Stimulated activated naive CD8-positive, alpha-beta T cell treated with anti-CD3 and anti-CD28 coated beads, Interleukin-15, Interleukin-2, amounts not matched to agents 100 ng/mL and 50 ng/mL, for 24 hours (primary cell): ENCODE measurements at regions not wholly inside any gene's neighbourhood (a gene's known extent, or its start where the extent isn't known, plus 50 kb on each side); places are given as distances from the start of the nearest gene placed in this dataset.

ENCODE experiments used
- H3K27ac Mint-ChIP-seq: one replicate; pipeline ENCODE4 v1.8.0; 2021; ENCODE audit warnings: mild to moderate bottlenecking, mixed read lengths
- H3K27me3 Mint-ChIP-seq: one replicate; pipeline ENCODE4 v1.8.0; 2021; ENCODE audit warnings: mixed read lengths
- H3K36me3 Mint-ChIP-seq: one replicate; pipeline ENCODE4 v1.8.0; 2021; ENCODE audit warnings: low read depth, mixed read lengths
- H3K4me1 Mint-ChIP-seq: one replicate; pipeline ENCODE4 v1.8.0; 2021; ENCODE audit warnings: low read depth, mixed read lengths
- H3K4me3 Mint-ChIP-seq: one replicate; pipeline ENCODE4 v1.8.0; 2021; ENCODE audit warnings: mild to moderate bottlenecking, mixed read lengths
- H3K9me3 Mint-ChIP-seq: one replicate; pipeline ENCODE4 v1.8.0; 2021; ENCODE audit warnings: mixed read lengths

- Mint-ChIP-seq H3K4me3 (no peak overlapping the region), H3K27ac (no peak overlapping the region), H3K27me3 (no peaks in the 10 kb centered on the region), H3K4me1 (no peaks in the 10 kb centered on the region), H3K9me3 (no peaks in the 10 kb centered on the region), H3K36me3 (no peaks in the 10 kb centered on the region)
Measured at GRCh38 chr2:129231924-129232323, 747.5 kb upstream of the RAB6C start.

DNA sequence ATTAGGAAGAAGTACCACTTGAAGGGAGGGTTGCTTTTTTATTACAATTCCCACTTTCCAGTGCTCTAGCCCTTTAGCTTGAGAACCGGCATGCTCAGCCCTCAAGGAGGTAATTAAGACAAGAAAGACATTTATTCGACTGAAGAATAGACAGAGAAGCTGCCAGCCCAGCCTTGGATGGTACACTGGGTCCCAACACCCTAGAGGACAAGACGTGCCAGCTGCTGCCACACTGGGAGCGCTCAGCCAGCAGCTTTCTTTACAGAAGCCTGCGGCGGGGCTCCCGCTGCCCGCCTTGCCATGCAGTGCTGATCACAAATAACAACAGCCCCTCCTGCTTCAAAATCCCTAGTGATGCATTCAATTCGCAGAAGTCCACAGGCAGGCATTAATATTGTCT, 746.3 kb upstream of the RAB6C start:
- H3K27me3 Mint-ChIP-seq = no peaks in the 10 kb centered on the region
- no peak overlapping the region for H3K27ac Mint-ChIP-seq
- H3K4me1 Mint-ChIP-seq = no peaks in the 10 kb centered on the region
- H3K36me3 Mint-ChIP-seq = no peaks in the 10 kb centered on the region
- H3K9me3 Mint-ChIP-seq = no peaks in the 10 kb centered on the region
- no peak overlapping the region for H3K4me3 Mint-ChIP-seq

GRCh38 chr2:129233751-129234406, 745.6 kb upstream of the RAB6C start:
- no peaks in the 10 kb centered on the region for H3K4me1 Mint-ChIP-seq
- no peak overlapping the region for H3K27ac Mint-ChIP-seq
- H3K4me3 Mint-ChIP-seq = no peak overlapping the region
- no peaks in the 10 kb centered on the region for H3K27me3 Mint-ChIP-seq
- H3K9me3 Mint-ChIP-seq = no peaks in the 10 kb centered on the region
- no peaks in the 10 kb centered on the region for H3K36me3 Mint-ChIP-seq

DNA sequence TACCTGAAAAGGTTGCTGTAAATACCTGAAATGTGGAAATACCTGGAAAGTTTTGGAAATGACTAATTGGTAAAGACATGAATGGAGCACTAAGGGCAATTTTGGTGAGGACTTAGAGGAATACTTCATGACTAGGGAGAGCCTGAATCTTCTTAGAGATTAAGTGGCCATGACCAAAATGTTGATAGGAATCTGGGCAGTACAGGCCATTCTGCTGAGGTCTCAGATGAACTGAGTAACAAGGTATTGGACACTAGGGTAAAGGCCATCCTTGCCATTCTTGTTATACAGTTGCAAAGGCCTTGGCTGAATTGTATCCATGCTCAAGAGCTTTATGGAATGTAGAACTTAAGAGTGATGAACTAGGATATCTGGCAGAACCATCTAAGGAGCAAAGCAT, 742.9 kb upstream of the RAB6C start:
- no peaks in the 10 kb centered on the region for H3K9me3 Mint-ChIP-seq
- H3K27me3 Mint-ChIP-seq = no peaks in the 10 kb centered on the region
- H3K4me3 Mint-ChIP-seq = no peak overlapping the region
- no peaks in the 10 kb centered on the region for H3K36me3 Mint-ChIP-seq
- no peaks in the 10 kb centered on the region for H3K4me1 Mint-ChIP-seq
- no peak overlapping the region for H3K27ac Mint-ChIP-seq

DNA sequence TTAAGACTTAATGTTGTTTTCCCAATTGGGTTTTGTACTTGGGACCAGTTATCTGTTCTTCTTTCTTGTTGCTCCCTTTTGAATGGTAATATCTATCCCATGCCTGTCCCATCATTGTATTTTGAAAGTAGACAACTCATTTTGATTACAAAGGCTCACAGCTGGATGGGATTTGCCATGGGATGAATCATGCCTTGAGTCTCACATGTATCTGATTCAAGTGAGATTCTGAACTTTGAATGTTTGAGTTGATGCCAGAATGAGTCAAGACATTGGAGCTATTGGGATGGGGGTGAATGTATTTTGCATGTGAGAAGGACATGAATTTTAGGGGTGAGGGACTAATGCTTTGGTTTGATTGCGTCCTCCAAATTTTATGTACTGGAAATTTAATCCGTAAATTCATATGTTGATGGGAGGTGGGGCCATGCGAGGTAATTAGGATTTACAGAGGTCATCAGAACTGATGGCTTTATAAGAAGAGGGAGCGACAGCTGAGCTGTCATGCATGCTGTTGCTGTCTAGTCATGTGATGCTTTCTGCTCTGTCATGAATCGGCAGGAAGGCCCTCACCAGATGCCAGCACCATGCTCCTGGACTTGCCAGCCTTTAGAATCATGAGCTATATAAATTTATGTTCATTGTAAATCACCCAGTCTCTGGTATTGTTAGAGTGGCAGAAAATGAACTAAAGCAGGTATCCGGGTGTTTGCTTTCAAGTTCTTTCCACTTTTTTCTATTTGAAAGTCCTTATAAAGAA, 741.3 kb upstream of the RAB6C start:
- no peaks in the 10 kb centered on the region for H3K36me3 Mint-ChIP-seq
- no peaks in the 10 kb centered on the region for H3K9me3 Mint-ChIP-seq
- H3K27me3 Mint-ChIP-seq = no peaks in the 10 kb centered on the region
- H3K27ac Mint-ChIP-seq = no peak overlapping the region
- no peak overlapping the region for H3K4me3 Mint-ChIP-seq
- H3K4me1 Mint-ChIP-seq = no peaks in the 10 kb centered on the region

DNA sequence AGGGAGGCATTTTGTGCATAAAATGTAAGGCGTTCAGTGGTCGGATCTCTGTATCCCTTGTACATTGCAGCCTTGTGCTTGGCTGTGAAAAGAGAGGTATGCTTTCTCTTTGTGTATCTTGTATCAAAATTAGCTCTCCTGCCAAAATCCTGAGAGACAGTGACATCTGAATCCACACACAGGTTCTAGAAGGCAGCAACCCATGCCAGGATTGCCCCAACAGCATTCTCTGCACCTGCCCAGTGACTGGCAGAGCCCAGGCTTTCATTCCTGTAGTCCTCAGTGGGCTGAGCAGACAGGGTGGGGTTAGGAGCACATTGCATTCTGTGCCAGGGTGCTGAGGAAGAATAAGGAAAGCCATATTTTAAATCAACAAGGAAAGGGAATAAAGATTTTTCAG, 740.3 kb upstream of the RAB6C start:
- H3K27ac Mint-ChIP-seq = no peak overlapping the region
- H3K4me1 Mint-ChIP-seq = no peaks in the 10 kb centered on the region
- no peaks in the 10 kb centered on the region for H3K36me3 Mint-ChIP-seq
- H3K27me3 Mint-ChIP-seq = no peaks in the 10 kb centered on the region
- no peak overlapping the region for H3K4me3 Mint-ChIP-seq
- no peaks in the 10 kb centered on the region for H3K9me3 Mint-ChIP-seq

DNA sequence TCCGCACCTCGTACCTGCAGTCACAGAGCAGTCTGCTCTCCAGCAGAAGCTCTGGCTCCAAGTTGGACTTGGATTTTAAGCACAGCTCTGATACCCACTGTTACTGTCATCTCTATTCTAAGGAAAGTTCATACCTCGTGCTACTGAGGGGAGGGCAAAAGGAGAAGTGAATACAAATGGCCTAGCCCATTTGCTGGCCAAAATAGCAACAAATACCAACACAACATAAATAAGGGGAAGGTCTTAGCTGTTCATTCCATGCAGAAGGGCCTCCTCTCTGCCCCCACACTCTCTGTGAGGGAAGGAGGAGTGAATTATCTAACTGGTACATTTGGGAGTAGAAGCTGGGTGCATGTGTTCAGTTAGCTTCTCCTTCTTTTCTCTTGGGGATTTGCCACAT, 739.4 kb upstream of the RAB6C start:
- no peaks in the 10 kb centered on the region for H3K36me3 Mint-ChIP-seq
- no peak overlapping the region for H3K4me3 Mint-ChIP-seq
- H3K27ac Mint-ChIP-seq = no peak overlapping the region
- no peaks in the 10 kb centered on the region for H3K4me1 Mint-ChIP-seq
- H3K27me3 Mint-ChIP-seq = no peaks in the 10 kb centered on the region
- no peaks in the 10 kb centered on the region for H3K9me3 Mint-ChIP-seq

DNA sequence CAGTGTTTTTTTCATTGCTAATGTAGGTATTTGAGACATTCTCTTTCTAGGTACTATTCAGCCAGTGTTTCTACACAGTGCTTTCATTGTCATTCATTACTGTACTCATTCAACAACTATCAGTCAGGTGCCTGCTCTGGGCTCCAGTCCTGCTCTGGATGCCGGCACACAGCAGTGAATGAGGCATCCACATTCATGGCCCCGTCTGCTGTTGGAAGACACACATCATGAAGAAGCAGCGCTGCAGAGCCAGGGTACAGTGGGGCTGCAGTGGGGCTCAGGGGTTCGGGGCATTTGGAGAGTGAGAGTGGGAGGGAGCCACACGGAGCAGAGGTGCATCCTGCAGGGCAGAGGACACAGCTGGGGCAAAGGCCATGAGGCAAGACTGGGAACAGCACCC, 737.2 kb upstream of the RAB6C start:
- no peak overlapping the region for H3K4me3 Mint-ChIP-seq
- H3K9me3 Mint-ChIP-seq = no peaks in the 10 kb centered on the region
- no peaks in the 10 kb centered on the region for H3K27me3 Mint-ChIP-seq
- H3K4me1 Mint-ChIP-seq = no peaks in the 10 kb centered on the region
- H3K27ac Mint-ChIP-seq = no peak overlapping the region
- no peaks in the 10 kb centered on the region for H3K36me3 Mint-ChIP-seq

DNA sequence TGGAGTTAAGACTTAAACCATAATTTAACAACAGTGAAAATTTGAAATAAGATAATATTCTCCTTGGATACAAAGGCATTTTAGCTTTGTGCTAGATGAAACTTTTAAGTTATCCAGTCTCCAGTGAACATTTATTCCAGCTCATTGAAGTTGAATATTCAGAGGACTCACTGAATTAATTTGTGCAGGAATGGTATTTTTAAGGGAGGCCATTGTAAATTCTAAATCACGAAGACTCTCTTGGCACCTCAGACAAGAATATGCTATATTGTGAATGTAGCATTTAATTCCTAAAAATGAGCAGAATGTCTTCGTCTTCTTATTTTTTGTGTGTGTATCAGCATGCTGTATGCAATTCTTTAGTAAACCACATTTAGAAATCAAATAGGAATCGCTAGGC, 731.7 kb upstream of the RAB6C start:
- Mint-ChIP-seq H3K4me3 (no peak overlapping the region), H3K4me1 (no peaks in the 10 kb centered on the region)

DNA sequence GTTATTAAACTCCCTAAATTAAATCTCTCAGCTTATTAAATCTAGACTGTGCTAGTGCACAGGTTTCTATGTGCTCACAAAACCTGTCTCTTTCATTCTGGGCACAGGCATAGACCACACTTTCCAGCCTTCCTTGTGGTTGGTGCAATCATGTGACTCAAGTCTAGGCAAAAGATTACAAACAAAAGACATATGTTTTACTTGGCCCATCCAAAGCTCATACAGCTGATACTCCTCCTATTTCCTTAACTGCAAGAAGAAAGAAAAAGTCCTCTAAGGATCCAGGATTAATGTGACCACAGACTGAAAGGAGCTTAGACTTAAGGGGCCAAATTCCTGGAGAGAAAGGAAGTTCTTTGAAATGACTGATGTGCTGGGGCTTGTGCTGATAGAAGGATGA, 731.3 kb upstream of the RAB6C start:
- Mint-ChIP-seq H3K27me3 (no peaks in the 10 kb centered on the region), H3K36me3 (no peaks in the 10 kb centered on the region), H3K4me1 (no peaks in the 10 kb centered on the region), H3K27ac (no peak overlapping the region), H3K9me3 (no peaks in the 10 kb centered on the region), H3K4me3 (no peak overlapping the region)

More for the DNA sequence above, 731.7 kb upstream of the RAB6C start:
- H3K27ac Mint-ChIP-seq = no peak overlapping the region
- no peaks in the 10 kb centered on the region for H3K36me3 Mint-ChIP-seq
- H3K27me3 Mint-ChIP-seq = no peaks in the 10 kb centered on the region
- no peaks in the 10 kb centered on the region for H3K9me3 Mint-ChIP-seq

DNA sequence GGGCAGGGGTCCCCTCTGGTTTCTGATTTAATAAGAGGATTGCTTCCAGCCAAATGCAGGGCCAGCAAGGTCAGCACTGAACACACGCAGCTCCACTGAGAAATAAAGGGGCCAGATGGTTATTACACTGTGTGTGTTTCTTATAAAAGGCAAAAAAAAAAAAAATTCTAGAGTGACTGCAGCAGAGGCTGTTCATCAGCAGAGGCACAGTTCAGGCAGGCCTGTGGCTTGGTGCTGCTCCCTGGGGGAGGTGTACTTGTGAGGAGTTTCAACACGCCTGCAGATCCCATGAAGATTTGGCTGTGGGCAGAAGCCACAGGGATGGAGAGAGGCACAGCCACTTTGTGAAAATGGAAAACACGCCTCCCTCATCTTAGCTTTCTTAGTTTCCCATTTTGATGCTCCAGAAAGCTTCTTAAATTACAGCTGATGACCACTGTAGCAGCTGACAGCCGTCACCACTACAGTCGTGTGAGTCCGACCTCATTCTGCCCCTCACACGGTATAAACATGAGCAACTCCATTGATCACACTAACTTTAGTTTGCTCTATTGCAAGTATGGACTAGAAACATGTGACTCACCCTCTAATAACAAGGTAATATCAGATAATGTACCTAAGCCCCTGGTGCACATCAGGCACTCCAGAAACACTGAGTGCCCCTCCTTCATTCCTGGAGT, 726.5 kb upstream of the RAB6C start:
- Mint-ChIP-seq H3K27ac (no peak overlapping the region), H3K9me3 (peaks cover 7% of the 10 kb centered on the region), H3K4me1 (no peaks in the 10 kb centered on the region), H3K4me3 (no peak overlapping the region), H3K36me3 (no peaks in the 10 kb centered on the region), H3K27me3 (no peaks in the 10 kb centered on the region)

DNA sequence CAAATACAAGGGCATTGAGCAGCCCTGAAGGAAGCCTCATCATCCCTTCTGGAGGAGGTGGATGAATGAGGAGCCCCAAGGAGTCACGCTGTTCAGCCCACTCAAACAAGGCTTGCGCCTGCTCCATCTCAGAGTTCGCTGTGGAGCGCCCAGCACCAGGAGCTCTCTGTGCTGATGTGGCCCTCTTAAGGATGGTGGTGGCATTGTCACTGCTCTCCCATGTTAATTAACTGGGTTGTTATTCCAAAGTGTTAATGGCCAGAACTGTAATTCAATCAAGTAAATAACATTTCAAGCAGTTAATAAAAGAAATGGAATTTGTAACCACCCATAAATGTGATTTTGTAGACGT, 726.0 kb upstream of the RAB6C start:
- H3K36me3 Mint-ChIP-seq = no peaks in the 10 kb centered on the region

GRCh38 chr2:129254718-129255117, 724.7 kb upstream of the RAB6C start:
- Mint-ChIP-seq H3K9me3 (peaks cover 17% of the 10 kb centered on the region), H3K27me3 (no peaks in the 10 kb centered on the region), H3K27ac (no peak overlapping the region), H3K4me3 (no peak overlapping the region), H3K4me1 (no peaks in the 10 kb centered on the region), H3K36me3 (no peaks in the 10 kb centered on the region)

More for the DNA sequence above, 726.0 kb upstream of the RAB6C start:
- Mint-ChIP-seq H3K4me3 (no peak overlapping the region), H3K27me3 (no peaks in the 10 kb centered on the region), H3K4me1 (no peaks in the 10 kb centered on the region), H3K27ac (no peak overlapping the region), H3K9me3 (peaks cover 10% of the 10 kb centered on the region)

DNA sequence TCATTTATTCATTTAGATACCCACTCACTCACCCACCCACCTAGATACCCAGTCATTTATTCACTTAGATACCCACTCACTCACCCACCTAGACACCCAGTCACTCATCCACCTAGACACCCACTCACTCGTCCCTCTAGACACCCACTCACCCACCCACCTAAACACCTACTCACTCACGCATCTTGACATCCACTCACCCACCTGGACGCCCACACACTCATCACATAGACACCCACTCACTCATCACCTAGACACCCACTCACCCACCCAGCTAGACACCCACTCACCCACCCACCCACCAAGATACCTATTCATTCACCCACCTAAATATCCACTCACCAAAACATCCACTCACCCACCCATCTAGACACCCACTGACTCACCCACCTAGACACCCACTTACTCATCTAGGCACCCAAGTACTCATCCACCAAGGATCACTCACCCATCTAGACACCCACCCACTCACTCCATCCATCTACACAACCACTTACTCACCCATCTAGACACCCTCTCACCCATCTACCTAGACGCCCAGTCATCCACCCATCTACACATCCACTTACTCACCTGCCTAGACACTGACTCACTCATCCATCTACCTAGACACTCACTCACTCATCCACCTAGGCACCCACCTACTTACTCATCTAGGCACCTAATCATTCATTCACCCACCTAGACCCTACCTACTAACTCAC, 723.7 kb upstream of the RAB6C start:
- no peaks in the 10 kb centered on the region for H3K27me3 Mint-ChIP-seq
- no peak overlapping the region for H3K4me3 Mint-ChIP-seq
- H3K4me1 Mint-ChIP-seq = no peaks in the 10 kb centered on the region
- H3K36me3 Mint-ChIP-seq = no peaks in the 10 kb centered on the region
- H3K9me3 Mint-ChIP-seq = peaks cover 17% of the 10 kb centered on the region
- H3K27ac Mint-ChIP-seq = no peak overlapping the region

DNA sequence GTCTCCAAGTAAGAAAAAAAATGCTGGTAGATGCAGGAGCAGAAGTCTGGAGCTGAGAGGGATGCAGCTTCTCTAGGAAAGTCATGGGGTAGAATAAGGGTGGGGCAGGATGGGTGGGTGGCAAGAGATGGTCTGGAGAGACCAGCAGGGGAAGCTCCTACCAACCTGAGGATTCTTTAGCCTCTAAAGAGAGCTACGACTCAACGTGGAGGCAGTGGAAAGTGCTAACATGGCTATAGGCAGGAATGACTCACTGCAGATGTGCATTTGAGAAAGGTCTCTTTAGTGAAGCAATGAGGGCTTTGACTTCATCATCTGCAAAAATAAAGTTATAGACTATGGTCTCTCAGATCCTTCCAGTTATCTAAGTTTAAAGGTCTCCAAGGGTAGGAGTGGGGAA, 722.8 kb upstream of the RAB6C start:
- Mint-ChIP-seq H3K4me3 (no peak overlapping the region), H3K36me3 (no peaks in the 10 kb centered on the region), H3K9me3 (peaks cover 17% of the 10 kb centered on the region), H3K27ac (no peak overlapping the region), H3K27me3 (no peaks in the 10 kb centered on the region), H3K4me1 (no peaks in the 10 kb centered on the region)
